Cerebellar cortex (tissue), 1 donor: ENCODE measurements at regions not wholly inside any gene's neighbourhood (a gene's known extent, or its start where the extent isn't known, plus 50 kb on each side); places are given as distances from the start of the nearest gene placed in this dataset.

Experiments used
- DNase-seq: peaks from one replicate; pipeline ENCODE4 v3.0.0-alpha.2; 2015; ENCODE audit warnings: low spot score

DNA sequence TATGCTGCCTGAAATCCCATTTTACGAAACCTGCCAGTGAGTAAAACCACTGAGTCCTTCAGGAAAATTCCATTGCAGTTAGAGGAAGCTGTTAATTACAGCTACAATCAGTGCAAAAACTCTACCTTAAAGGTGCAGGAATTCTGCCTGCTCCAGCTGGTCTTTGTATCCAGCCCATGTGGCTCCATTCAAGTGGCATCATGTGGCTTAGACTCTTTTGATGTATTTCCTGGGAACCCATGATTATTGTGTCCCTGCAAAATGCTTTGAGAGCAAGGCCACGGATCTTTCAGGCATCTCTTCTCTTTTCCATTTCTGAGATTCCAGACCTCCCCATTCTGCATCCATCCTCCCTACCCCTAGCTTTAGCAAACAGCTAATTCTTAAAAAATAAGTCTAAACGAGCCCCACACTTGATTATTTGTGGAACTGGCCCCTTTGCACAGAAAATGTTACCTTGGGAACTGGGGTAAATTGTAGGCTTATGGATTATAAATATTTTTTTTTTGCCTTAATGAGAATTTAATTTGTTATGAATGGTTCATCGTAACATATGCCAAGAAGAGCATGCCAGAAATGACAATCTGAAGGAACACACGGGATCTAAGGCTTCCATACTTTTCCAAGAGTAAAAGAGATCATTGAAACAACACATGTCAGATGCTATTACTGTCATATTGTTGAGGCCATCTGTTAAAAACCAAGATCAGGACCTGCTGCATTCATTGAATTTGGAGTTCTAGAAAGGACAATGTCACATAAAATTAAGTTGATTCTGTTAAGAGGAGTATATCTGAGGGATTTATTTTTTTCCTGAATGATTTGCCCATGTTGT lies 144.6 kb downstream of the TPH2 start:
- DNase-seq: peak; percentile 96

DNA sequence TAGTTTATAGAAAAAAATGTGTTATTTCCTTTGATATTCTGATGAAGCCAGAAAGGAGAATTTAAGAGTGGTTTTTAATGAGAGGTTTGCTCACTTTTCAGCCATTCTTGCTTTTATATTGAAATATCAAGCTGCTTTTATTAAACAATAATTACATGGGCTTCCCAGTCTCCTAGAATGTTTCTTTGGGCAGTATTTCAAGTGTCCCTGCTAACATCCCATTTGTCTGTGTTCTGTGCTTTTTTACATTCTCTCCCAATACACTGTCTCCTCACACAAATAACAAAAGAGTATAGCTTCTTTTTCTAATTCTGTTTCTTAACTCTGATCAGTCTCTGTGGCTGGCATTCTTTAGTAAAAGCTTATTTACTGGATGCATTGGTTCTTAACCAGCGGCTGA lies 145.4 kb downstream of the TPH2 start:
- DNase-seq: peak; percentile 72

DNA sequence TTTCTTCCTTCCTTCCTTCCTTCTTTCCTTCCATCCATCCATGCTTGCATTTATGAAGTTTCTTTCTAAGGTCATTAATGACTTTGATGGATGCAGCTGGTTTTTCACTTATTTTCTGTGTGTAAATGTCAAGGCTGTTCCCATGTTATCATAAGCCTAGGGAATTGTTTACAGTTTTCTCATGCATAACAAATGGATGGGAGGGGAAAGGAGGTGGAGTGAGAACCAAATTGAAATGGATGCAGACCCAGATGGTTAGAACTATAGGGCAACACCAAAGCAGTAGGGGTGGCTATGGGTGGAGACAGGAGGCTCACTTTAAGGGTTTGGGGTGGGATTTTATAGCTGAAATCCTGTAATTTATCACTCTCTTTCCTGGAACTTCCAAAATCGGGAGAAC lies 146.2 kb downstream of the TPH2 start:
- peak; percentile 11 for DNase-seq

DNA sequence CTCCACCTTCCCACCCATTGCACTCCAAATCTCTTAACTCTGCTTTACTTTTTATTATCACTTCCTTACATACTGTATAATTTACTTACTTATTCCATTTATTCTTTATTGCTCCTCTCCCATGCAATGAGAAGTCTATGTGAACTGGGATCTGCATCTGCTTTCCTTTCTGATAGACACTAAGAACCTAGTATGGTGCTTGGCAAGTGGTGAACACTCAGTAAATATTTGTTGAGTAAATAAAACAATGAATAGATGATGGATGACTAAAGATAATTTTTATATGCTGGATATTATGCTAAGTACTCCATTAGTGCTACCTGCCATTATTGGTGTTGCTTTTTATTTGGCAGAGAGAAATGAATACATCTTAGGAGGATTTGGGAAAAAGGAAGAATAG lies 151.0 kb downstream of the TPH2 start:
- DNase-seq: no peak

DNA sequence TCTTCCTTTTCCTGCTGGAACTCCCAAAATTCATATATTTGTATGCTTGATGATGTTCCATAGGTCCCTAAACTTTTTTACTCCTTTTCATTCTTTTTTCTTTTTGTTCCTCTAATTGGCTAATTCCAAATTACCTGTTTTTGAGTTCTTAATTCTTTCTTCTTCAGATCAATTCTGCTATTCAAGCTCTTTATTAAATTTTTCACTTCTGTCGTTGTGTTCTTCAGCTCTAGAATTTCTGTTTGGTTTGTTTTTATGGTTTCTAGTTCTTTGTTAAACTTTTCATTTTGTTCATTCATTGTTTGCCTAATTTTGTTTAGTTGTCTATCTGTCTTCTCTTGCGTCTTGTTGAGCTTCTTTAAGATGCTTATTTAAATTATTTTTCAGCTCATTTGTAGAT lies 154.8 kb downstream of the TPH2 start:
- DNase-seq: no peak

DNA sequence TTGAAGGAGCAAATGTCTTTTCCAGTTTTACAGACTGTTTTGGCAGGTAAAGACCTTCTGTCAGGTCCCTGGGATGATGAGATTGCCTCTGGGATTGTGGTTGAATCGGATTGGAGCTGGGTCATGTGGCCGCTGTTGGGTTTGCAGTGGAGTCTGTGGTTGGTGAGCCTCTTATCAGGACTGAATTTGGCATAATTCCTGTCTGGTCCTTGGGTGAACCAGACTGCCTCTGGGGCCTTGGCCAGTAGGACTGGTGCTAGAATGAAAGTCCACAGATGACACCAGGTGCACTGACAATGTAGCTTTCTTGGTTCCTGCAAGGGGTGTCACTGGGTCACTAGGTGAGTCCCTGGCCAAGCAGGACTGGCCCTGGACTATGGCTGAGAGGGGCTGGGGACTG lies 155.3 kb downstream of the TPH2 start:
- no peak for DNase-seq

DNA sequence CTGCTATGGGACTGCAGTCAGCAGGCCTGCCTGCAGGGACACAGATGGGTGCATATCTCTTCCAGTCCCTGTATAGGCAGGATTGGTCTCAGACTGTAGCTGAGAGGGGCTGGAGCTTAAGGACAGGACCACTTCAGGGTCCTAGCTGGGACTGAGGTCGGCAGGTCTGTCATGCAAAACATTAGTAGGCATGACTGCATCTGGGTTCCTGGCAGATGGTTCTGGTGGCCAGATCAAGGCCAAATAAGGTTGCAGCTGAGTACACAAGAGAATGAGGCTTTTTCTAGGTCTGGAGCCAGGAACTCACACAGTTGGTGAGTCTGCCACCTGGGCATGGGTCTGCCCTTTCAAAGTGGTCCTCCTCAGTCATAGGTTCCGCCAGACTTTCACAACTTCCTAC lies 155.8 kb downstream of the TPH2 start:
- DNase-seq: peak; percentile 32

DNA sequence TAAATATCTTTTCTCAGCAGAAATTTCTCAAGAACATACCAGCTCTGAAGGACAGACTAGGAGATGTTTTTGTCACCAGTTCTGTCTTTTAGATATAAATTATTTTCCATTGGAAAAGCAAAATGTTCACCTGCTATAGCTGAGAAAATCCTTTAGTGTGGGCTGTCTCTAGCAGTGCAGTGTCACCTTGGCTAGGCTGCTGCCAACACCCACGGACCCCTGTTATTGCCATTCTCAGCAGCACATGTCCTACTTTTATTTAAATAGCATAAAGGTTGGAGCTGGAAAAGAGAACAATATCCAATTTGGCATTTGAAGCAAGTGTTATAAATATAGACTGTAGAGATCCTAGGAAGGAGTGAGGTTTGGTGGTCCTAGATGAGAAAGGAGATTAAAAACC lies 156.4 kb downstream of the TPH2 start:
- no peak for DNase-seq

DNA sequence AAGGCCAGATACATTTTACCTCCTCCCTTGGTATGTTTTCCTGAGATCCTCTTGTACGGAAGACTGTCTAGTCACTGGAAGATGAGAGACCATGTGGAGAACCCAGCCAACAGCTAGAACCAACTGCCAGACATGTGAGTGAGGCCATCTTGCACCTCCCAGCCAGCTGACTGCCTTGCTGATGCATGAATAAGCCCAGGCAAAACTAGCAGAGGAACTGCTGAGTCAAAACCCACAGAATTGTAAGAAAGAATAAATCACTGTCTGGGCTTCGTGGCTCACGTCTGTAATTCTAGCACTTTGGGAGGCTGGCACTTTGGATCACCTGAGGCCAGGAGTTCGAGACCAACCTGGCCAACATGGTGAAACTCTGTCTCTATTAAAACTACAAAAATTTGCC lies 160.0 kb downstream of the TPH2 start:
- no peak for DNase-seq

DNA sequence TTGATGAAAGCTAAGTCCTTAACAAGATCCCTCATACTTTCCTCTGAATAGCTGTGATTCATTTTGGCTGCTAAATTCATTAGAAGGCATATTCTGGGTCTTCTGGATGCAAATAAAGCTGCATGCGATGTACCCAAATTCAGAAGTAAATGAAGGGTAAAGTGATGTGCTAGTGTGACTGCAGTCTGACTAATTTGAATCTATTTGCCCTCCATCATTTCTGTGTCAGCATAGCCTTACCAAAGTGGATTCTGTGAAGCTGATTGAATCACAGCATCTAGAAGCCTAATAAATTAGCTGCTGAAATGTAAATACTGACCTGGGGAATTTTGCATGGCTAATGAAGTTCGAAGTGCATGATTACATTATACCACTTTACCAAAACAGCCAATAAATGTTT lies 162.2 kb downstream of the TPH2 start:
- DNase-seq: no peak

DNA sequence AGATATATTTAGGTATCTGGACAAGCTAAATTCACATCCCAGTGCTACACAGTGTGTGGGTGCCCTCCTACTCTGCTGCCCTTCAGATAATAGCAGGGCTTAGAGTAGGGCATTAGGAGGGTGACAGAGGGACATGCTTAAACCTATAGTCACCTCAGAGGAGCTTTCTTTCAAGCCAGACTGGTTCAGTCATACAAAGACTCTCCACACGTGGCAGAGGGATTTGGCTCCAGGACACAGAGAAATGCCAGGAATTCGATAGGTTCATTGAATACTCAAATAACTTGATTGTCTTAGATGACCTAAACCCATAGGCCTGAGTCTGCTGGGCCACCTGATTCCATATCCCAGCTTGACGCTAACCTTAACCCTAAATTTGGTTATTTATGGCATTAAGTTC lies 163.5 kb downstream of the TPH2 start:
- no peak for DNase-seq

DNA sequence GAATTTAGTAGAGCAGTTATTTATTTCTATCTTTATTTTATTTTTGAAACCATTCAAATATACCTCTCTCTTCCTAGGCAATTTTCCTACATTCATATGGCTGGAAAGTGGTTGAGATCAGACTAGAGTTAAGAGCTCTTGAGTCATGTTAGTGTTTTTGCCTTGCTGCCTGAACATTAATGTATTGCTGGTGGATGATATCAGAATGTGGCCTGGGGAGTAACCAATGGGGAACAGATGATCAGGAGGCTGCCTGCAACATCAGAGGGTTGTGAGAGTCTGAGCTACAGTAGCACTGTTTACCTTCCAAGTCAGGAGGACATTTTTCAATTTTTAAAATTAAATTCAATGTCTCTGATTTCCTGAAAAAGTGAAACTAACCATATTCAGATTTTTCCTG lies 166.3 kb upstream of the TRHDE start:
- no peak for DNase-seq

DNA sequence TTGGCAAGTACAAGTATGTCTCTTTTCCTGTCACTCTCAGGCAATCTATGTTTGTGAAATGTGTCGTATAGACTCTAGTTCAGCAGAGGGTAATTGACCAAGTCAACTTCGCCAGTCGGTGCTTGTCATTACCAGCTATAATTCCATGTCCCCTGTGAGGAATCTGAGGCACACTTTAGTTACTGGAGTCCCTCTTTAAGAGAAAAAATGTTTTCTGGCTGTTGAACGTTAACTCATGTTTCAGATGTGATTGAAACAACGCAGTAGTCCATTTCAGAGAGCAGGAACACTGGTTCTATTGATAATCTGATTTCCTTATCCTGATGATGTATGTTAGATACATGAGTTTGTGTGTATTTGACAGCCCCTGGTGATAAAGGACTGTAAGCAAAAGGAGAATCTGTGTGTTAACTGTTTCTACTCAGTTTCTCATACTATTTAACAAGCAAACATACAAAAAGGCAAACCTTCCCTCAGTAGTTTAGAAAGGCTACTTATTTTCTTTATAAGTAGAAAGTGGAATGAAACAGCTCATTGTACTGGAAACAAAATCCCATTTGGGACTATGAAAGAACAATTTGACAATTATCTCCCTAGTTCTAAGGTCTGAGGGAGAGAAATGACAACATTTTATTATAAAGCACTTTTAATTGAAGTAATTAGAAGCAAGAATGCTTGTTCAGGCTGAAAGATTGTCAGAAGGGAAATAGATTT lies 161.1 kb upstream of the TRHDE start:
- DNase-seq: no peak

DNA sequence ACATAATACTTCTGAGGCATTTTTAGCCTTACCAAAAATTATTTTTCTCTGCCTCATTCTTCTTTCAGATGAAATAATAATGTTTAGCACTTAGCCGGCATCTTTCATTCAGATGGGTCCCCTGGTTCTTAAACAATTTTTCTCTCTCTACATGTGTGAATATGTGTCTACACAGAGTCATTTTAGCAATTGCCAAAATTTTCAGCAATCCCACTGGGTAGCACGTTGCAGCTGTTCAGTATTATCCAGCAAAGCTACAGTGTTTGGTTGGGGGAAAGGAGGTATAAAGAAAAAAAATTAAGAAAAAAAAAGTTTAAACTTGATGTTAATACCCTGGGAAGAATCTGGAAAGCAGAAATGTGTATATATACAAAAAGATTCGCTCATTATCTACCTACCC lies 160.5 kb upstream of the TRHDE start:
- no peak for DNase-seq

DNA sequence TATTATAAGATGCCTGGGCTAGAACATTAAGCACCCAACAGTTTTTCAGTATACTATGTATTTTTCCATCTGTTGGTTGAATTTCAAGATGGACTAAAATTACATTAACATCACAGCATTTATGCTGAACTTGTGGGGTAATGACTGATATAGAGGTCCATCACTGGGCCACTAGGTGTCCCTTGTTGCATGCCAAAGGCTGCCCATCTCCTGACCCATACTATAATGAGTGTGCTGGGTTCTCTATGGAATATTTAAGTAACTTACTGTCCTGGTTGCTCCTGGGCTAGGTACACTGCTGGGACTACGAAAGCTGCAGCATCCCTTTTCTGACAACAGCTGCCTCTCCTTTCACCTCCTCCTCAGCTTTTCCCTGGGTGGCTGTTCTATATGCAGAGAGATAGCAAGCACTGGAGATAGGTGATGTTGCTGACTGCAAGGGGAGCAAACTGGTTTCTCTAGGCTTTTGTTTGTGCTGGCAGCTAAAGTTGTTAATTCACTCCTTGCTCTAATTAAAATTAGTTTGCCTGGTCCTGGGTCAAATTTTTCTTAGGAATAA lies 138.6 kb upstream of the TRHDE start:
- DNase-seq: no peak

DNA sequence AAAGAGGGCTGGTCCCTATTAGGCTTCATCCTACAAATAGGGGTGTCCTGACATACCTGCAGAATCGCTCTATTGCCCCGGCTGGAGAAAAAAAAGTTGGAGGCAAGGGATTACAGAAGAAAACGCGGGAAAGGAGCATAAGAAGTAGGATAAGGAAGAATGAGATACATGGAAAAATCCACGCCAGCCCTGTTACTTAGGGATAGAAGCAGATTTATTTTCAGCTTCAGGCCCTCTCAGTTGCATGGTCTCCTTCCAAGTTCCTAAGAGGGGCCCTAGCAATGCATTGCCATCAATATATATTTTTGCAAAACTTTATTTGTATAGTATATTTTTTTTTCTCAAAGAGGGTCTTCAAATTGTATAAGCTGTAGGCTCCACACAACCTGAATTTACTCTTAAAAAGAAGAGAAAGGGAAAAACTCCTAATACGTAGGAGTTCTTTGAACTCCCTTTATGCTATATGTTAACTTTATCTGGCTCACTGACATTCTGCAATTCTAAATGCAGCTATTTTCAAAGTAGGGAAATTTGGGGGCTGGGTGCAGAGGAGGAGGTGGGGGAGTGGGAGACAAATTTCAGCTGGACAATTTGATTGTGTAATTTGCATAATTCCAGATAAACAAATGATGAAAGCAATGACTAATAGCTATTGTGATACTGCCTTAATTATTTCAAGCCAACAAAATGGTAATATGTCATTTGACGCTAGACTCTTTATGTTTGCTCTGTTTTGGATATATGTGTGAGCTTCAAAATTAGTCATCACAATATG lies 137.7 kb upstream of the TRHDE start:
- no peak for DNase-seq

DNA sequence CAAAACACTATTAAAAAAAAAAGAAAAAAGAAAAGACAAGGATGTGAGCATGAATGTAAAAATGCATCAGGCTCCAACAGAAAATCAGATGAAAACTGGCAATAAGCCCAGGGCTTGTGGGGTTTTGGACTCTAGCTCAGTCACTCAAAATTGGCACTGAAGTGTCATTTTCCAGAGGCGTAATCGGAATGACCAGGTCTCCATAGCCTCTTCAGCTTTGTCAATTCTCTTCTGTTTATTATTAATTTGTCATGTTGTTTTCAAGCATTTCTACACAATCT lies 137.2 kb upstream of the TRHDE start:
- DNase-seq: peak; percentile 52

DNA sequence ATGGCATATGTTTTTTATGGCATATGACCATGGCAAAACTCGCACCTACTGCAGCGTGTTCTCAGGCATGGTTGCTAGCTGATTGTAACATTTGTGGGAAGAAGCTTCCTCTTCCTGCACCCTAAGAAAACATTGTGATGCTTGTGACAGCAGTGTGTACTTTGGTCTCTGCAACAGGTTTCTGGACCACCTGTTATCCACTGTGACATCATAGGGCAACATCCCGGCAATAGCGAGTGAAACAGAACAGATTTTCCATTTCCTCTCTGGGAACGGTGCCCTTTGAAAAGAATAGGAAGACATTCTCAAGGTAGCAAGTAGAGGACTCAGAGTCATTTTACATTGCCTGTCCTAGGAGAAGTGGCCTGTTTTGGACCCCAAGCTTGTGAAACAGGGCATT lies 135.4 kb upstream of the TRHDE start:
- peak; percentile 87 for DNase-seq

DNA sequence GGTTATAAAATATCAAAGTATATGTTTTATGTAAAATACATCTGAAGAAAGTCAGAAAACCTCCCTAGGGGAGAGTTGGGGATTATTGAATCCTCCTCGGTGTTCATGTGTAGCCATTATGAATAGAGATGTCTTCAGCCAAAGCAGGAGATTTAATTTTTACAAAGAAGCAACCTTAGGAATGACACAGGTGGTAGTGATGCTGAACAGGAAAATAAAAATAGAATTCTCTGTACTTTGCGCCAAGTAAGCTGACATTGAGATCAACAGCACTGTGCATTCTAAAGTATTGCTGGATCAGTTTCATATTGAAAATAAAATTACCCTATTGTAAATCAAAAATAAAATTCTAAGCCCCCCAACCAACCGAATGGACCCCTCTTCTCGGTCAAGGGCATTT lies 132.8 kb upstream of the TRHDE start:
- peak; percentile 62 for DNase-seq

DNA sequence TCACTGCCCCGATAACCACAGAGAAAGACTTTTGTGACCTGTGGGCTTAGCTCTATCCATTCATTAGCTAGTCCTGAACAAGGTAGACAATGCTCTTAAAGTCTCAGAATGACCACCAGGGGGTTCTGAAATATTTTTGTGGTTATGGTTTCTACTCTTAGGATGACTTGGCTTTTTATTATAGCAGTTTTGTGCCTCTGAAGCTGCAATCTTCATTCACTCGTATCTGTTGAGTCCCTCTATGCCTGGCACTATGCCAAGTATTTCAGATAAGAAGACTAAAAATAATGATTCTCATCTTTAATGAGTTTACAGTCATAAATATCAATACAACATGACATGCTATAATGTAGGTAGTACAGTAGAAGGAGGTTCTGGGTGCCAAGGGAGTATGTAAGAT lies 130.8 kb upstream of the TRHDE start:
- no peak for DNase-seq

DNA sequence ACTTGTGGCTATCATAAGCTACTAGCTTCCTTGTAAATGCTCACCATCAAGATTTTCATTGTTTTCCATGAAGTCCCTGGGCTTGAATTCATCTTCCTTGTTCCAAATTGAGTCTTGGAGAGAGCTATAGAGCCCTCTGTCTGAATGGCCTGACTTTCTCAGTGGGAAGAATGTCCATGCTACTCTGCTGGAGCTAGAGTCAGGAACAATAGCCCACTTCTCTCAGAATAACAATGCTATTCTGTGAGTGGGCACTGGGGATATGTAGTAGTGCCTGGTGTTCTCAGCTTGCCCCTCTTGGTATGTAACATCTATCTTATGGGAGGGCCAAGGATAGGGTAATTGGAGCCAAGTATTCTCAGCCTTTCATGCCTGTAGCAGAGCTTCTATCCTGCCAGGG lies 127.6 kb upstream of the TRHDE start:
- DNase-seq: no peak

DNA sequence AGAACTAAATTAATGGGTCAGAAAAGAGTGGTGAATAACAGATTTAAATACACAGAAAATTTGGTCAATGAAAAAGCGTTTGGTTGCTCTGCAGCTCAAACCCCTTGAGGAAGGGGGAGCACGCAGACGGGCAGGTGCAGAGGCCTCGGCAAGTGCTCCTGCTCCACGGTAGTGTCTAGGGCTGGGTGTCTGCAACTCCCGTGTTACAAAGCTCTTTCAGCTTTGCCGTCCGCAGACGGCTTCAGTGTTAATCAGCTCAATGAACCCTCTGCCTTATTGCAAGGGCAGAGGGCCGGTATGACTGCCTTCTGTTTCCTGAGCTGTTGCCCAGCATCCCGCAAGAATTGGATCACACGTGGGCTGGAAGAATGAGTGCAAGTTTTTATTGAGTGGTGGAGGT lies 125.7 kb upstream of the TRHDE start:
- no peak for DNase-seq

DNA sequence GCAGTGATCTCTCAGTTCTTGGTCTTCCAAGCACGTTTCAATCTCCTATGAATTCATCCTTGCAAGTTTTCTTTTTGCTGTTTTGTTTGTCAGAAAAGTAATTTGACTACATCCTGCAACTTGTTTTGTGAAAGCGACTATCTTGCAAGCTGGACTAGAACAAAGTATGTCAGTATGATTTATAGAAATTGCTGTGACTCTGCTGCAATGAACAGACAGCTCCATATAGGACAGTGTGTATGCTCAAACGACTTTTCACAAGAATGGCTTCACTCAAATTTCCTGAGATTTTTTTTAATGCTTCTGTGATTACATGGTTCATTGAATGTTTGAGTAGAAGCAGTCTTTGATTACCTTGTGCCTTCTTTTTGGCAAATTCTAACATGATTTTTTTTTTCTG lies 123.5 kb upstream of the TRHDE start:
- DNase-seq: no peak
